Loucy (cell line): ENCODE measurements at regions not wholly inside any gene's neighbourhood (a gene's known extent, or its start where the extent isn't known, plus 50 kb on each side); places are given as distances from the start of the nearest gene placed in this dataset.

Experiments
- H2AFZ ChIP-seq: fragments of 200-600 bp; sonication (generic); 2 replicates; pipeline ENCODE4 v1.6.0; 2016; ENCODE audit warnings: antibody characterized with exemption, mild to moderate bottlenecking, low read length, moderate library complexity
- H3F3A ChIP-seq: fragments of 200-600 bp; 2 replicates; pipeline ENCODE4 v1.6.0; 2016; ENCODE audit warnings: antibody characterized with exemption, low read depth, mild to moderate bottlenecking
- H3K27me3 ChIP-seq: fragments of 200-600 bp; sonication (generic); 2 replicates; pipeline ENCODE4 v1.6.1; 2014; ENCODE audit warnings: low read length, mild to moderate bottlenecking; ENCODE audit not compliant: insufficient read depth, poor library complexity, severe bottlenecking
- H3K36me3 ChIP-seq: fragments of 200-600 bp; sonication (generic); 2 replicates; pipeline ENCODE4 v1.6.1; 2016; ENCODE audit warnings: low read length; ENCODE audit not compliant: insufficient read depth
- H3K4me1 ChIP-seq: fragments of 200-600 bp; sonication (generic); 2 replicates; pipeline ENCODE4 v1.5.1; 2014; ENCODE audit warnings: low read length, mild to moderate bottlenecking; ENCODE audit not compliant: insufficient read depth, poor library complexity, severe bottlenecking
- H3K4me2 ChIP-seq: fragments of 200-600 bp; sonication (generic); 2 replicates; pipeline ENCODE4 v1.6.0; 2014; ENCODE audit warnings: antibody characterized with exemption, low read length, low read depth, mild to moderate bottlenecking; ENCODE audit not compliant: poor library complexity, severe bottlenecking
- H3K4me3 ChIP-seq: fragments of 200-600 bp; sonication (generic); 2 replicates; pipeline ENCODE4 v1.5.1; 2014; ENCODE audit warnings: low read length, mild to moderate bottlenecking, mixed read lengths; ENCODE audit not compliant: poor library complexity, severe bottlenecking
- H3K79me2 ChIP-seq: fragments of 200-600 bp; sonication (generic); 2 replicates; pipeline ENCODE4 v1.6.1; 2014; ENCODE audit warnings: low read length; ENCODE audit not compliant: insufficient read depth
- H3K9ac ChIP-seq: fragments of 200-600 bp; sonication (generic); 2 replicates; pipeline ENCODE4 v1.6.0; 2014; ENCODE audit warnings: mild to moderate bottlenecking, low read depth, low read length, moderate library complexity; ENCODE audit not compliant: poor library complexity, severe bottlenecking
- H3K9me2 ChIP-seq: fragments of 200-600 bp; sonication (generic); replicated peaks from 2 replicates; pipeline ENCODE4 v1.6.1; 2016; ENCODE audit warnings: low read depth, low read length, mixed read lengths
- H3K9me3 ChIP-seq: fragments of 200-600 bp; sonication (generic); 2 replicates; pipeline ENCODE4 v1.6.1; 2014; ENCODE audit warnings: mild to moderate bottlenecking, antibody characterized with exemption, low read length, low read depth; ENCODE audit not compliant: insufficient read depth
- H4K20me1 ChIP-seq: fragments of 200-600 bp; sonication (generic); 2 replicates; pipeline ENCODE4 v1.6.0; 2014; ENCODE audit warnings: antibody characterized with exemption, low read length, mild to moderate bottlenecking; ENCODE audit not compliant: insufficient read depth, poor library complexity, severe bottlenecking
- EZH2phosphoT487 ChIP-seq: fragments of 200-600 bp; IDR thresholded peaks from 2 replicates; pipeline ENCODE4 v1.6.1; 2018; ENCODE audit warnings: antibody characterized with exemption, mild to moderate bottlenecking, moderate library complexity, borderline replicate concordance
- TF ChIP-seq, protein P1 (sequence below): fragments of 200-600 bp; sonication (generic); conservative IDR thresholded peaks from 2 replicates; pipeline ENCODE4 v1.5.1; 2014; ENCODE audit warnings: mild to moderate bottlenecking, antibody characterized with exemption, low read length

DNA sequence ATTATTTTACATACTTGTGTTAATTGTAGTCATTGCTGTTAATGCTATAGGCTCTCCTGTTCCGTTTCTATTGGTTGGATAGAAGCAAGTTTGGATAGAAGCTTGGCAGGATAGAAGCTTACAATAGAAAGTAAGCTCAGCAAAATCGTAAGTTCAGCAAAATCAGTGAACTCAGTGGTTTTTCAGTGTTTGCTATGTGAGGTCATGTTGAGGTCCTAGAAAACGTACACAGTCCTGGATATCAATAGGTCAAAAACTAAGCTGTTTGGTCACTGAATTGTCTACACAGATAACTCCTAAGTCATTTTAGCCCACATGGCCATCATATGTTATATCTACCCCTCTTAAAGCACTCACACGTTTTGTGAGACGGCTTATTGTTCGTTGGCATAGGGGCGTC is 299.4 kb downstream of the MAN2A1 start:
- TF ChIP-seq, protein P1, sequence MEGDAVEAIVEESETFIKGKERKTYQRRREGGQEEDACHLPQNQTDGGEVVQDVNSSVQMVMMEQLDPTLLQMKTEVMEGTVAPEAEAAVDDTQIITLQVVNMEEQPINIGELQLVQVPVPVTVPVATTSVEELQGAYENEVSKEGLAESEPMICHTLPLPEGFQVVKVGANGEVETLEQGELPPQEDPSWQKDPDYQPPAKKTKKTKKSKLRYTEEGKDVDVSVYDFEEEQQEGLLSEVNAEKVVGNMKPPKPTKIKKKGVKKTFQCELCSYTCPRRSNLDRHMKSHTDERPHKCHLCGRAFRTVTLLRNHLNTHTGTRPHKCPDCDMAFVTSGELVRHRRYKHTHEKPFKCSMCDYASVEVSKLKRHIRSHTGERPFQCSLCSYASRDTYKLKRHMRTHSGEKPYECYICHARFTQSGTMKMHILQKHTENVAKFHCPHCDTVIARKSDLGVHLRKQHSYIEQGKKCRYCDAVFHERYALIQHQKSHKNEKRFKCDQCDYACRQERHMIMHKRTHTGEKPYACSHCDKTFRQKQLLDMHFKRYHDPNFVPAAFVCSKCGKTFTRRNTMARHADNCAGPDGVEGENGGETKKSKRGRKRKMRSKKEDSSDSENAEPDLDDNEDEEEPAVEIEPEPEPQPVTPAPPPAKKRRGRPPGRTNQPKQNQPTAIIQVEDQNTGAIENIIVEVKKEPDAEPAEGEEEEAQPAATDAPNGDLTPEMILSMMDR: no peak
- TF ChIP-seq EZH2phosphoT487: no peak
- H3K79me2 ChIP-seq: no peaks in the 10 kb centered on the region
- H2AFZ ChIP-seq: no peak overlapping the region
- H3K36me3 ChIP-seq: no peaks in the 10 kb centered on the region
- H3K4me2 ChIP-seq: no peak overlapping the region
- H3F3A ChIP-seq: no peaks in the 10 kb centered on the region
- H3K27me3 ChIP-seq: no peaks in the 10 kb centered on the region
- no peaks in the 10 kb centered on the region for H3K4me1 ChIP-seq
- H3K9ac ChIP-seq: no peak overlapping the region
- no peaks in the 10 kb centered on the region for H3K9me3 ChIP-seq
- no peaks in the 10 kb centered on the region for H3K9me2 ChIP-seq
- H4K20me1 ChIP-seq: no peaks in the 10 kb centered on the region
- H3K4me3 ChIP-seq: no peak overlapping the region

DNA sequence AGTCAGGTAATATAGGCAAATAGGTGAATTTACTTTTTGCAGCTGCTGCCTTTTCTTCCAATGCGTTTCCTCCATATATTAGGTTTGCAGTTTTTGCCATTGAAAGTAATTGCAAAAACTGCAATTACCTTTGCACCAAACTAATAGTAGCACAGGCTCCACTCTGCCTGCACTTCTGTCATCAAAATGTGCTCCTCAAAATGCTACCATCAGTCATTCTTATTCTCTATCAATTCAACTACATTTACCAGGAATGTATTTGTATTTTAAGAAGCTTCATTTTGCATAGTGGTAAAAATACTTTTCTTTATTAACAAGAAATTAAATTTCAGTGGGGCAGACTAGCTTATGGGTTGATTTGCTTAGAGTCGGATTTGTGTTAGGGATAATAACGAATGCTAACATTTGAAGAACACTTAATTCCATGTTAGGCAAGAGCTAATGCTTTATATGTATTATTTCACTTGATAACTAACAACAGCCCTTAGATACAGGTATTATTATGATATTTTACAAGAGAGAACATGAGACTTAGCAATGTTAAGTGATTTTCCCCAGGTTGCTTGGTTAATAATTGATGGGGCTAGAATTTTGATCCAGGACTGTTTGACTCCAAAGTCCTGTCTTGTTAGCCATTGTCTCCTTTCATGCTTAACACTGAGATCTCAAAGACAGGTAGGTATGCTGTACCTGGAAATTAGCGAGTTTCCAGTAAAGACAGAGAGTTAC is 300.4 kb downstream of the MAN2A1 start:
- Histone ChIP-seq H3K9ac (no peak overlapping the region), H3F3A (no peaks in the 10 kb centered on the region), H3K4me2 (no peak overlapping the region)

DNA sequence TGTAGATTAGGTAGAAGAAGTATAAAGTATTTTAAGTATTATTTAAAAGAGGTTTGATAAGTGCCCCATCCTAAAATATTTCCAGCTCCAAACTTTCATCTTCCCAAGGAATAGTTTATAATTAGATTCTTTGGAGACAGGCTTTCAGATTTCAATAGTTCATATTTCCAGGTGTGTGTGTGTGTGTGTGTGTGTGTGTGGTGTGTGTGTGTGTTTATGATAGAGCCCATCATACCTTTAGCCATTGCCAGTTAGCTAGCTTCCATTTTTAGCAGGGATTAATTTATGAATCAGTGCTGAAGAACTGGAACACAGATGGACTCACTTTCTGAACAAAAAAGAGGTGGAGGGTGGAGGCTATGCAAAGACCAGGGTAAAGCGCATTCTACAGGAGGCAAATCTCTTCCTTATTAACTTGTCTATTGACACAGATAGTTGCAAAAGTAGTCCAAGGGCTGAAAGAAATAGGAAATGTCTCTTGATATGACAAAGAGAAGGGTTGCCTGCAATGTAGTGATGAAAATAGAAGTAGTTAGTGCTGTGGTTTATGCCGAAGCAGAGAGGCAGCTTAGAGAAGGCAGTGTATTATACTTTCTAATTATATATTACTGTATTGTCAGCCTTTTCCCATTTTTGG is 301.1 kb downstream of the MAN2A1 start:
- Histone ChIP-seq H3K4me2 (no peak overlapping the region), H3K9ac (no peak overlapping the region), H4K20me1 (no peaks in the 10 kb centered on the region), H3K4me3 (no peak overlapping the region), H3K27me3 (no peaks in the 10 kb centered on the region), H3F3A (no peaks in the 10 kb centered on the region), H3K9me2 (no peaks in the 10 kb centered on the region), H3K79me2 (no peaks in the 10 kb centered on the region), H3K36me3 (no peaks in the 10 kb centered on the region), H2AFZ (no peak overlapping the region), H3K4me1 (no peaks in the 10 kb centered on the region), H3K9me3 (no peaks in the 10 kb centered on the region)
- TF ChIP-seq, protein P1: no peak
- TF ChIP-seq EZH2phosphoT487: no peak

More for the DNA sequence above, 300.4 kb downstream of the MAN2A1 start:
- Histone ChIP-seq H3K9me3 (no peaks in the 10 kb centered on the region), H3K27me3 (no peaks in the 10 kb centered on the region), H3K9me2 (no peaks in the 10 kb centered on the region), H3K36me3 (no peaks in the 10 kb centered on the region), H3K4me3 (no peak overlapping the region), H4K20me1 (no peaks in the 10 kb centered on the region), H3K4me1 (no peaks in the 10 kb centered on the region), H2AFZ (no peak overlapping the region), H3K79me2 (no peaks in the 10 kb centered on the region)
- TF ChIP-seq, protein P1: no peak
- TF ChIP-seq EZH2phosphoT487: no peak
